Gastroesophageal sphincter (tissue), 4 donors: ENCODE measurements at regions not wholly inside any gene's neighbourhood (a gene's known extent, or its start where the extent isn't known, plus 50 kb on each side); places are given as distances from the start of the nearest gene placed in this dataset.

Experiments used
- ATAC-seq: fragments of 150-250 bp; one replicate; pipeline ENCODE4 v1.9.1; 2016; ENCODE audit warnings: mild to moderate bottlenecking, moderate library complexity
- H3K27ac ChIP-seq, 4 donors: fragments of 200-600 bp; sonication (generic) in 3 of 4; 1 replicate in 3 of 4; 2 replicates in 1 of 4; pipeline ENCODE4 v1.5.1; 2016 to 2019
- H3K27me3 ChIP-seq: fragments of 200-600 bp; sonication (generic); one replicate; pipeline ENCODE4 v1.5.1; 2019
- H3K36me3 ChIP-seq, 2 donors: fragments of 200-600 bp; sonication (generic); one replicate each; pipeline ENCODE4 v1.5.1; 2019; ENCODE audit warnings: control low read depth in 1 of 2
- H3K4me1 ChIP-seq, 3 donors: fragments of 200-600 bp; sonication (generic); 1 replicate in 2 of 3; 2 replicates in 1 of 3; pipeline ENCODE4 v1.5.1; 2016 to 2019; ENCODE audit warnings: control low read depth in 2 of 3
- H3K4me3 ChIP-seq, 2 donors: fragments of 200-600 bp; sonication (generic); one replicate each; pipeline ENCODE4 v1.5.1; 2019; ENCODE audit warnings: mild to moderate bottlenecking in 1 of 2, moderate library complexity in 1 of 2
- H3K9me3 ChIP-seq, 3 donors: fragments of 200-600 bp; sonication (generic); one replicate each; pipeline ENCODE4 v1.5.1; 2017 to 2019; ENCODE audit warnings: control low read depth in 2 of 3
- EP300 ChIP-seq: sonication (generic); formaldehyde crosslinking; IDR thresholded peaks from one replicate; pipeline ENCODE4 v1.6.1; 2017; ENCODE audit warnings: antibody characterized with exemption, mild to moderate bottlenecking
- POLR2A ChIP-seq, 2 donors: fragments of 450-650 bp; IDR thresholded peaks; one replicate each; pipeline ENCODE4 v1.6.1; 2017; ENCODE audit warnings: antibody characterized with exemption in 2 of 2, mild to moderate bottlenecking in 2 of 2, moderate library complexity in 1 of 2
- POLR2AphosphoS5 ChIP-seq: sonication (generic); formaldehyde crosslinking; IDR thresholded peaks from one replicate; pipeline ENCODE4 v1.6.1; 2017; ENCODE audit warnings: antibody characterized with exemption
- WGBS, 2 donors: methylation state at CpG; one replicate each; pipeline ENCODE4 v1.1.5; 2018; ENCODE audit warnings: low coverage in 1 of 2; 5-methylcytosine and 5-hydroxymethylcytosine counted together
- TF ChIP-seq, protein P1 (sequence below), 4 experiments: fragments of 200-600 bp in 2 of 4; fragments of 450-650 bp in 2 of 4; sonication (generic) in 1 of 4; IDR thresholded peaks; one replicate each; pipeline ENCODE4 v1.5.1; 2017 to 2019; ENCODE audit warnings: antibody characterized with exemption in 4 of 4, mild to moderate bottlenecking in 2 of 4, moderate library complexity in 2 of 4

DNA sequence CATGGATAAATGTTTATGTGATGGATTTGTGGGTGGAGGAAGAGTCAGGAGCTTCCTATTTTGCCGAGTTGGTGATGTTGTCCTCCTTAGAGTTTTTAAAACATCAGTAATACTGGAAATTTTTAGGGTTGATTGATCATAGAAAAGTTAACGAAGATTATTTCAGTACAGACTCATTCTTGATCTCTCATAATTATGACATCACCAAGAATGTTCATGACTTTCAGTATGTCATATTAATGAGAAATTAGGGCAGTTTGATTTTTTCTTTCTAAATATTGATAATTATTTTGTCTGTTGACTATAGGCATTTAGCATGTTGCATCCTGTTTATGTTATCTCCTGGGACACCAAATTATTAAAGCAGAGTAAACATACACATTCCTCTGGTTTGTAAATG lies 512.2 kb downstream of the CD109 start:
- no peaks in the 10 kb centered on the region for H3K36me3 ChIP-seq
- no peak for TF ChIP-seq EP300
- TF ChIP-seq, protein P1, sequence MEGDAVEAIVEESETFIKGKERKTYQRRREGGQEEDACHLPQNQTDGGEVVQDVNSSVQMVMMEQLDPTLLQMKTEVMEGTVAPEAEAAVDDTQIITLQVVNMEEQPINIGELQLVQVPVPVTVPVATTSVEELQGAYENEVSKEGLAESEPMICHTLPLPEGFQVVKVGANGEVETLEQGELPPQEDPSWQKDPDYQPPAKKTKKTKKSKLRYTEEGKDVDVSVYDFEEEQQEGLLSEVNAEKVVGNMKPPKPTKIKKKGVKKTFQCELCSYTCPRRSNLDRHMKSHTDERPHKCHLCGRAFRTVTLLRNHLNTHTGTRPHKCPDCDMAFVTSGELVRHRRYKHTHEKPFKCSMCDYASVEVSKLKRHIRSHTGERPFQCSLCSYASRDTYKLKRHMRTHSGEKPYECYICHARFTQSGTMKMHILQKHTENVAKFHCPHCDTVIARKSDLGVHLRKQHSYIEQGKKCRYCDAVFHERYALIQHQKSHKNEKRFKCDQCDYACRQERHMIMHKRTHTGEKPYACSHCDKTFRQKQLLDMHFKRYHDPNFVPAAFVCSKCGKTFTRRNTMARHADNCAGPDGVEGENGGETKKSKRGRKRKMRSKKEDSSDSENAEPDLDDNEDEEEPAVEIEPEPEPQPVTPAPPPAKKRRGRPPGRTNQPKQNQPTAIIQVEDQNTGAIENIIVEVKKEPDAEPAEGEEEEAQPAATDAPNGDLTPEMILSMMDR (IDR thresholded peaks at IDR 0.05), result no peak
- TF ChIP-seq POLR2AphosphoS5, result no peak
- TF ChIP-seq POLR2A (IDR thresholded peaks at IDR 0.05), result no peak
- no peak for ATAC-seq
- no peaks in the 10 kb centered on the region for H3K4me1 ChIP-seq
- H3K9me3 ChIP-seq, result peaks cover 0 to 20% (median 0%) of the 10 kb centered on the region in 3 donors
- WGBS, 2 donors, result 75 to 88% methylated on average over 2 of the region's 2 CpGs
- no peak overlapping the region for H3K4me3 ChIP-seq
- H3K27me3 ChIP-seq, result no peaks in the 10 kb centered on the region
- no peak overlapping the region for H3K27ac ChIP-seq

DNA sequence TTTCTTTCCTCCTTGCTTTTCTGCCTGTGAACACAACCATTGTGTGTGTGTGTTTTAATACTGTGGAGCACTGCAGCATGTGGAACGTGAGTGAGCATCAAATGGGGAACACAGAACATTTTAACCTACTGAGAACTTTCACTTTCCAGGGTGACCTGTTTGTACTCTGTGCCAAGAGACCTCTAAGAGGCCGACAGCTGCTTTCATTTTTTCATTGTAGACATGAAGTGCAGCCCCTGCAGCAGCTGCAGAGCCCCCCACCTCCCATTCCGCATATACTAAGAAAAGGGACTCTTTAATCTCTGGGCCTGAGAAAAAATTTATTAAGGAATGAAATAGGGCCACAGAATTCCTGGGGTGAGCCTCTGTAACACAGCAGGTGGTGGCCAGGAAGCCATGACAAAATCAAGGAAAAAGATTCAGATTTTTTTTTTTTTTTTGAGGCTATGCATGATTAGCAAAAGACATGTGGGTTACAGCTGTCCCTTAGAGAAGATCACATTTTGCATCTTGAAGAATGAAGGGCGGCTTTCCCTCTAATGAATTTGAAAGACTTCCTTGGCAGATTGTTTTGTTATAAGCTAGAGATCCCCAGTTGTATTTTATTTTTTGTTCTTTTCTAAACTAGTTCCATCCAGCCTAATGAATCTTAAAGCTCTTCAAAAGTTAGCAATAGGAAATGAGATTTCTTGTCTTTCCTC lies 503.4 kb downstream of the CD109 start:
- Histone ChIP-seq H3K4me1 (no peaks in the 10 kb centered on the region), H3K4me3 (no peak overlapping the region), H3K9me3 (no peaks in the 10 kb centered on the region), H3K36me3 (no peaks in the 10 kb centered on the region), H3K27me3 (no peaks in the 10 kb centered on the region), H3K27ac (no peak overlapping the region)
- TF ChIP-seq EP300 (no peak), POLR2AphosphoS5 (no peak), POLR2A (IDR thresholded peaks at IDR 0.05) (no peak)
- TF ChIP-seq, protein P1 (IDR thresholded peaks at IDR 0.05), result no peak
- ATAC-seq, result no peak
- 71 to 84% methylated on average over 4 of the region's 4 CpGs for WGBS, 2 donors

DNA sequence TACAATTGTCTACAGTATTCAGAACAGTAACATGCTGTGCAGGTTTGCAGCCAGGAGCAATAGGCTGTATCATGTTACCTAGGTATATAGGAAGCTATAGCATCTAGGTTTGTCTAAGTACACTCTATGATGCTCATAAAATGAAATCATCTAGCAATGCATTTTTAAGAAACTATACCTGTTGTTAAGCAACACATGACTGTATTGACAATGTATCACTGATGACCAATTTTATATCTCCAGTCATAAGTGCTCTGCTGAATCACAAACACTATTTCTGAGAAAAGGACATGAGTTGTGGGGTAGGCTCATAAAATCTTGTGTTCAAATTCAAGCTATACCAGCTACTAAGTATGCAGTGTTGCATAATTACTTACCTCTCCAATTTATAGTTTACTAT lies 501.3 kb downstream of the CD109 start:
- ATAC-seq, result no peak
- no peaks in the 10 kb centered on the region for H3K27me3 ChIP-seq
- no peak for TF ChIP-seq POLR2A (IDR thresholded peaks at IDR 0.05)
- no peak for TF ChIP-seq POLR2AphosphoS5
- TF ChIP-seq, protein P1 (IDR thresholded peaks at IDR 0.05), result no peak
- TF ChIP-seq EP300, result no peak
- H3K4me1 ChIP-seq, result no peaks in the 10 kb centered on the region
- H3K9me3 ChIP-seq, result no peaks in the 10 kb centered on the region
- H3K36me3 ChIP-seq, result no peaks in the 10 kb centered on the region
- no peak overlapping the region for H3K4me3 ChIP-seq
- no peak overlapping the region for H3K27ac ChIP-seq

DNA sequence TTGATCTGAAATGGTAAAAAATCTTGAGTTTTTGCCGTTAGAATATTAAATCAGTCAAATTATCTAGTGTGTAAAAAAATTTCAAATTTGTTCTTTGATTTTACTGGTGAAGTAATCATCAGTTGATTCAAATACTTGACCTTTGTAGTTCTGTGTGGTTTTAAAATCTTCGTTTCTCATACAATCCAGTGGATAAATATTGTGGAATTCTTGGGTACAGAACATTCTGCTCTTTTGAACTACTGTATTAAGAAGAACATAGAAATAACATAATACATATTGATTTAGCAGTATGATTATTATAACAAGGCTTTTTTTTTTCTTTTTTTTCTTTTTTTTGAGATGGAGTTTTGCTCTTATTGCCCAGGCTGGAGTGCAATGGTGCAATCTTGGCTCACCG lies 491.8 kb downstream of the CD109 start:
- H3K27ac ChIP-seq, result no peak overlapping the region

DNA sequence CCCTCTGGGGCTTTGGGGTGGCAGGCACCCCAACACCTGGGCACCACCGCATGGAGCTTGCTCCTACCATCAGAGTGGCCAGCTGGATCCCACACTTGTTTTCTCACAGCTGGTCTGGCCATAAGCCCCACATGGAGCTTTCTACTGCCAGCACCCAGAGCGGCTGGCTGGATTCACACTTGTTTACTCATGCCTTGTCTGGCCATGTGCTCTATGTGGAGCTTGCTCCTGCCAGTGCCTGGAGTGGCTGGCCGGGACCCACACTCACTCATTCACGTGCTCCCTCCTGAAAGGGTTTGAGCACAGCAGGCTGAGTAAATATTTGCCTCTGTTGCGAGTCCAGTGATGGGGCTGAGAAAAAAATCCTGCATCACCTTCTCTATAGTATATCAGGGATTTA lies 487.0 kb downstream of the CD109 start:
- no peak for ATAC-seq
- Histone ChIP-seq H3K36me3 (no peaks in the 10 kb centered on the region), H3K4me1 (no peaks in the 10 kb centered on the region), H3K9me3 (peaks cover 0 to 9% (median 0%) of the 10 kb centered on the region in 3 donors), H3K27ac (no peak overlapping the region), H3K4me3 (no peak overlapping the region), H3K27me3 (no peaks in the 10 kb centered on the region)
- no peak for TF ChIP-seq POLR2AphosphoS5
- 70 to 79% methylated on average over 3 to 4 of the region's 5 CpGs for WGBS, 2 donors

More for the DNA sequence above, 491.8 kb downstream of the CD109 start:
- TF ChIP-seq EP300 (no peak), POLR2A (IDR thresholded peaks at IDR 0.05) (no peak), POLR2AphosphoS5 (no peak)
- TF ChIP-seq, protein P1 (IDR thresholded peaks at IDR 0.05), result no peak
- Histone ChIP-seq H3K36me3 (no peaks in the 10 kb centered on the region), H3K4me1 (no peaks in the 10 kb centered on the region), H3K4me3 (no peak overlapping the region), H3K27me3 (no peaks in the 10 kb centered on the region), H3K9me3 (peaks cover 0 to 6% (median 0%) of the 10 kb centered on the region in 3 donors)
- no peak for ATAC-seq
- WGBS, 2 donors, result 89 to 94% methylated on average over 2 to 3 of the region's 3 CpGs
